GM21528 (cell line): ENCODE measurements at regions not wholly inside any gene's neighbourhood (a gene's known extent, or its start where the extent isn't known, plus 50 kb on each side); places are given as distances from the start of the nearest gene placed in this dataset.

Source experiments
- ATAC-seq: cut with Tn5 transposase; IDR thresholded peaks from one replicate; pipeline ENCODE4 v1.9.1; 2021; ENCODE audit warnings: mild to moderate bottlenecking, moderate library complexity; ENCODE audit not compliant: unreplicated experiment, low FRiP score

DNA sequence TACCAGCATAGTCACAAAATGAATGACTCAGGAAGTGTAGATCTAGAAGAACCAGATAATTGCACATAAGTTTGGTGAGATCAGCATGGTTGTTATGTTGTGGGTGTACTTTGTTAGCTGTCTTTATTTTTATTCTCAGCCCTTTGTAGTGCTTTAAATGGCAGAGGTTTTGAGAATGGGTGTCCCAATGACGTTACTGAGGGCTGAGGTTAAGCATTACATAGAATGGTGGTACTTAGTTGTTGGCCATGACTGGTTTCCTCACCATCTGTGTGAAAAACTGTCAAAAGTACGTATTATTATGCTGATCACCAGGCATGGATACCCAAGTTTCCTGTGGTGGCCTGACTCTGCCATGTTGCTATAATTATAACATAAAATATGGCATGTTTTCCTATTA lies 165.8 kb downstream of the UBE2E3 start:
- ATAC-seq, result no peak

DNA sequence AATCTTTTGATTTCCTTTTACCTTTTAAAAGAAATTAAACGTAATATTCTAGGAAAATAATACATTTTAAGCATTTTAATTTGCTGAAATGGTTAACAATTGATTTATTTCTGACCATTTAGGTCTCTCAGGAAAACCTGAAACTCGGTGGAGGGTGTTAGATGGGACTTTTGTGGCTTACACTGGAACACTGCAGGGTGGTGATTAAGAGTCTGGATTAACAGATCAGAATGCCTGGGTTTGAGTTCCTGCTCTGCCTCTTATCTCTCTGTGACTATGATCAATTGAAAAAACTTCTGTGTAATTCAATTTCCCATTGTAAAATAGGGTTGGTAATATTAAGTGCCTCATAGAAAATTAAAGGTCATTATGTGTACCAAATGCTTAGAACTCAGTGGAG lies 168.7 kb downstream of the UBE2E3 start:
- ATAC-seq, result no peak

DNA sequence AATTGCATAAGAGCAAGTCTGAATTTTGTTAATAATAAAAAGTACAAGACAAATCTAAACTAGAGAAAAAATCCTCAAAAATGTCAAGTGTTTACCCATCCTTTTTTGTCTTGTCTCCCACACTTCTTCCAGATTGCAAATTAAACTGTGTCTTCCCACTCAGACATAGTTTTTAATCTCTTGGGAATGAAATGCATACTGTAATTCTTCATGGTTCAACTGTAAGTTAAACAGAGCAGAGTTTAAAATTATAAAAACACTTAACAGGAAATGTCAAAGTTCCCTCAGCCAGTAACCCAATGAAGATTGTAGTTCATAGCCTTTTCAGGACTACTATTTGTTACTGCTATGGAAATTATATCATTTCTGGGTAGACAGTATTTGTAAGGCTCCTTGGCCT lies 171.8 kb downstream of the UBE2E3 start:
- ATAC-seq, result no peak

DNA sequence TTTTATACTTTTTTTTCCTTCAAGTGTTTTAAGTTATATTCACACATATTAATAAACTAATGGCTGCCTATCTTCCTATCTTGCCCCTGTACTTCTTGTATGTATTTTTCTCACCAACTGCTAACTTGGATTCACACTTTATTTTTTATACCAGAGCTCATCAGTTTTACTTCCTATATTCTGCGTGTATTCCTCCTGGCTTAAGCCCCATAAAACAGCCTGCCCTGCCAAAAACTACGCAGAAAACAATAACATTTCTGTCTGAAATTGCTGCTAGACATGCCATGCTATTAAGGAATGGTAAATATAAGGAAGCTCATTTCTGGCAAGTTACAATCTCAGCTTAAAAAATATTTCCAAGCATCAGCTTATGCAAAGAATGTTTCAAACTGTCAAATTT lies 172.3 kb downstream of the UBE2E3 start:
- ATAC-seq, result no peak

DNA sequence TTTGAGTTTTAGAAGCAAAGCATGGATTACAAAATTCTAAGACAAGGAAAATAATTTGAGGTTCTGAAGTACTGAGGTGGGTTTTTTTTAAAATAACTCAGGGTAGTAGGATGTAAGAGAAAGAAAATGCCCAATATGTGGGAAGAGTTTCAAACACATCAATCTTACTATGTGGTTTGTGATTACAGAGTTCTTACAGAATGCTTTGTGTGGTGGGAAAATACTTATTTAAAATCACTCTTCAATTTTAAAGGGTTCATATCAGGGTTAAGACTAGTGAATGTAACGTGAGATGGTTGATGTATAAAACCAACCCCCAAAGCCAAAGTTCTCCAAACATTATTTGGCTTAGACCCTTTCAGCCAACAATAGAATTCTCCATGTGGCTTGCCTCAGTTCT lies 173.5 kb downstream of the UBE2E3 start:
- no peak for ATAC-seq

DNA sequence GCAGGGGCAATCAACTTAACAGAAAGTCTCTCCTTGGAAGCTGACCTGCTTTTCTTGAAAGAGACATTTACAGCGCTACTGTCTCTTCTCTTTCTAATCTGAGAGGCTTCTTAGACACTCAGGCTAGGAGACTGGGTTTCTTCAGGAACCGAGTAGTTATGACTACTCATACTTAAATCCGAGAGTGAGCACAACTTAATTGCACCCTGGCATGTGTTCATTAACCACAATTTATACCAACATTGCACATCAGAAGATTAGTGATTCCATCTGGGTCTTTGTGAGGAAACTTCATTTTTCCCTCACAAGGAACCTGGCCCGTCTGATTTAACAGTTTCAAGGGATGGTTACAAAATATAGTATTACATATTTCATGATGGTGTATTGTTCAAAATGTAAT lies 176.9 kb downstream of the UBE2E3 start:
- no peak for ATAC-seq

DNA sequence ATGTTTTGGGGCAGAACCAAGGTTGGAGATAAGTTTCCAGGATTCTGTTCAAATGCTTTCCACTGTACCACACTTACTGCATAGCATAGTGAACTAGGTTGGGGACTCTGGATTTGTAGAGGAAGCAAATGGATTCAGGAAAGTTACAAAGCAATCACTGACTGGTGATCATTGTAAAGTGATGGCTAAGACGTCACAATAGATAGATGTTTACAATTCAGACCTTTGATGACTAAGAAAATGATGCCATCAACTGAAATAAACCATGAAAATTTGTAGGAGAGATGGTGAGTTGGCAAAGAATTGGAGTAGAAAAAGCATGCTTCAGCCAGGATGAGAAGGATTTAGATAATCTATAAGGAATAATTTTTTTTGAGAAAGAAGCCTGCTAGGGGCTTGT lies 178.0 kb downstream of the UBE2E3 start:
- no peak for ATAC-seq

DNA sequence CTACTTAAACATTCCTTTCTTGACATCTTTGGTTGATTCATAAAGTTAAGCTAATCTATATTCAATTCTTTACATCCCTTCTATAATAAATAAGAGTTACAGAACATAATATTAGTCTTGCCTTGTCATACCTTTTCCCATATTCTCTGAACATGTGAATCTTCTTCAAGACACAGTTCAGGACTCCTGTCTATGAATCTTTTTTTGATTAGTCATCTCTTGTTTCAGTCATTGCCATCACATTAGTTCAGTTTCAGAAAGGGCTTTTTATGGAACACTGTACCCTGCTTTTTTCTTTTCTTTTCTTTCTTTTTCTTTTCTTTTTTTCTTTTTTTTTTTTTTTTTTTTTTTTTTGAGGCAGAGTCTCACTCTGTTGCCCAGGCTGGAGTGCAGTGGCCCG lies 181.2 kb downstream of the UBE2E3 start:
- no peak for ATAC-seq

DNA sequence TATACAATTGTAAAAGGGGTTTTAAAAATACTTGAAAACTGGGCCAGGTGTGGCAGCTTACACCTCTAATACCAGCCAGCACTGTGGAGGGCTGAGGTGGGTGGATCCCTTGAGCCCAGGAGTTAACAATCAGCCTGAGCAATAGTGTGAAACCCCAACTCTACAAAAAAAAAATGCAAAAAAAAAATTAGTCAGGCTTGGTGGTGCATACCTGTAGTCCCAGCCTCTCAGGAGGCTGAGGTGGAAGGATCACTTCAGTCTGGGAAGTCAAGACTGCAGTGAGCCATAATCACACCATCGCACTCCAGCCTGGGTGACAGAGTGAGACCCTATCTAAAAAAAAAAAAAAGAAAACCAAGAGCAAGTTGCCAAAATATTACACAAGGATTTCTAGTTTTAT lies 182.7 kb downstream of the UBE2E3 start:
- no peak for ATAC-seq

DNA sequence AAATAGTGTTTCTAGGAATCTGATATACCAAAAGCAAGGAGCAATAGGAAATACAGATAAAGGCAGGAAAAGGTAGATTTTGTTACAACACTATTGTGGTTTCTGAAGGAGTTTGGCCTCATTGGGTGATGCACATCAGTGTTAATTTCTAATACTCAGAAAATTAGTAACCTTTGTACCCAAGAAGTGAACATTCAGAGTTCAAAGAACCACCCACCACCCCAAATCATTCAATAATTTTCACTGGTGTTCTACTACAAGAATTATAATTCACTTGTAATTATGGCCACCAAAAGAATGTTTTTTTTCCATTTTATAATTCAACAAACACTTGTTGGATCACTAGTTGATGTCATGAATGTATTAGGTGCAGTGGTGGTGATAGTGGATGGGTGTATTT lies 183.3 kb downstream of the UBE2E3 start:
- no peak for ATAC-seq

DNA sequence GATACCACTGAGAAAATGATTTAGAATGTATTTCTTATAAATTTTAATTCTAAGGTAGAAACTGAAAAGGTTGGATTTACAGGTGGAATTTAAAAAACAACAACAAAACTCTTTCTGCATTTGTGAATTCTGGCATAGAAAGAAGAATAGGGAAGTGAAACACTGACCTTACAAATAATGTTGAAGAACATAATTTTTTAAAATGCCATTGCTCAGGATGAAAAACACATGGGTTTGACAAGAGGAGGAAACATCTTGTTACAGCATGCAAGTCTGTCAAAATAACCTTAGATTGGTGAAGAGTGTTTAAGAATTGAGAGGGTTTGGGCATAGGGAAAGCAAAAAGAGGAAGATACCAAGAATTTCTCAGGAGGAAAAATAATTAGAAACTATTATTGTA lies 184.3 kb downstream of the UBE2E3 start:
- ATAC-seq, result peak; percentile 60

DNA sequence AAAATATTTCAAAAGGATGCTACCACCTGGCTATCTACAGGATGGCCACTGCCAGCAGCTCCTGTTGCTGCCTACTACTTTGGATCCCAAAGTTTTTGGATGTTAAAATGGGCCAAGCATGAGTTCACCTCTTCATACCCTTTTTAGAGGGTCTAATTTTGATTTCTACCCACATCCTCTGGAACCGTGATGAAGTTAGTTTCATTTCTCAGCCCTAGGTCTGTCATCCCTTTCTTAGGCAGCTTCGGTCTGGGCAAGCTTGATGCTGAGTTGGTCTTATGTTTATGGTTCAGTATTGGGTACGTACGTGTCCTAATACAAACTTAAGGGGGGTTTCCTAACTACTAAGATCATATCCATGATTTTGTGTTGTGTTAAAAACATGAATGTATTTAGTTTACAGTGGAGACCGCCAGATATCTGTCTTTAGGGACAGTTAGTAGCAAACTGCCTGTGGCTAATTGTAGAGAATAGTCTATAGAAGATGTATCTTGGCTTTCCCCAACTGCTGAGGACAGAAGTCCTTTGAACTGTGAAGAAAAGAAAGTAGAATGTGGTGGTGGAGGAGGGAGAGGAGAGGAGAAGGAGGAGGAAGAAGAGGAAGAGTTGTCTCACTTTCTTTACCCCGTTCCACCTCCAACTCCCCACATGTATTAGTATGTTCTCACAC lies 184.9 kb downstream of the UBE2E3 start:
- peak; percentile 66 for ATAC-seq

DNA sequence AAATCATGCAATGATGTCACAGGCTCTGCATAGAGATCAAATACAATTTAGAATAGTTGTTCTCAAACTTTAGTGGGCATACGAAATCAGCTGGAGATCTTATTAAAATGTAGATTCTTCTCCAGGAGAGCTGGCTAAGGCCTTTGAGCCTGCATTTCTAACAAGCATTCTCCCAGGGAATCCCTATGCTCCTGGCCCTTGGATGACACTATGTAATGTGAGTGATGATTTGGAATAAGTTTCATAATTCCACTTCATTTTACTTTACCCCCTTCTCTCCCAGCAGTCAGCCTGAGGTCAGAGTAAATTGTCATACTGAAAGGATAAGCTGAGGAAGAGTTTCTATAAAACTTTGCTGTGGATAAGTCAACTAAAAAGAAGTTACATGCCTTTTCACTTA lies 189.1 kb downstream of the UBE2E3 start:
- no peak for ATAC-seq

DNA sequence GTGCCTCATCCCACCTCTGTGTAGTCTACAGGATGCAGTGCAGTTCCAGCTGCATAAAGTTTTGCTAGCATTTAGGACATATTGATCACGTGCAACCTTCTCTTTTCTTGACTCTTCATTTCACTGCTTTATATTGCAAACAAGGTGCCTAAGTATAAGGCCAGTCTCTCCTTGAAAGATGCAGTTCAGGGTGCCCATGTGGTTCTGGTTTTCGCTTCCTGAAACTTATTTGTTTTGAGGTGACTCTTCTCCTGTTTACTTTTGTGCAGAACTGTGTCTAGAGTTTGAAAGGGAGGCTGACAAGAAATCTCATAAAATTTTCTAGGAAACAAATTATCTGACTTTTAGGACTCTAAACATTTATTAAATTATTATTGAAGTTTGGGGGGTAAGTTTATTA lies 189.9 kb downstream of the UBE2E3 start:
- no peak for ATAC-seq

DNA sequence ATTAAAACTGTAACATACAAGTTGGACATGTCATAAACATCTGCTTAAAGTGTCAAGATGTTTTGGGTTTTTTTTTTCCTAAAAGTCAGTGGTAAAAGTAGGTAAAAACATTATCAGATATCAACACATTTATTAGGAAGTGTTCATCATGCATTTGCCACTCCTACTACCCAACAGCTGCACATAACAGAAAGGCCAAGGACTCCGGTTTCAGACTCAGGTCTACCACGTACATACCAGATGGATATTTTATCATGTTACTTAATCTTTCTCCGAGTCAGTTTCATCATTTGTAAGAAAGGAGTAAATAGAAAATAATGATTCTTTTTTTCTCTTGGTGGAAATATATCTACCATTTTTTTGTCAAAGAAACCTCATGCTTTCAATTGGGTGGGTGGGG lies 192.3 kb downstream of the UBE2E3 start:
- ATAC-seq, result no peak

DNA sequence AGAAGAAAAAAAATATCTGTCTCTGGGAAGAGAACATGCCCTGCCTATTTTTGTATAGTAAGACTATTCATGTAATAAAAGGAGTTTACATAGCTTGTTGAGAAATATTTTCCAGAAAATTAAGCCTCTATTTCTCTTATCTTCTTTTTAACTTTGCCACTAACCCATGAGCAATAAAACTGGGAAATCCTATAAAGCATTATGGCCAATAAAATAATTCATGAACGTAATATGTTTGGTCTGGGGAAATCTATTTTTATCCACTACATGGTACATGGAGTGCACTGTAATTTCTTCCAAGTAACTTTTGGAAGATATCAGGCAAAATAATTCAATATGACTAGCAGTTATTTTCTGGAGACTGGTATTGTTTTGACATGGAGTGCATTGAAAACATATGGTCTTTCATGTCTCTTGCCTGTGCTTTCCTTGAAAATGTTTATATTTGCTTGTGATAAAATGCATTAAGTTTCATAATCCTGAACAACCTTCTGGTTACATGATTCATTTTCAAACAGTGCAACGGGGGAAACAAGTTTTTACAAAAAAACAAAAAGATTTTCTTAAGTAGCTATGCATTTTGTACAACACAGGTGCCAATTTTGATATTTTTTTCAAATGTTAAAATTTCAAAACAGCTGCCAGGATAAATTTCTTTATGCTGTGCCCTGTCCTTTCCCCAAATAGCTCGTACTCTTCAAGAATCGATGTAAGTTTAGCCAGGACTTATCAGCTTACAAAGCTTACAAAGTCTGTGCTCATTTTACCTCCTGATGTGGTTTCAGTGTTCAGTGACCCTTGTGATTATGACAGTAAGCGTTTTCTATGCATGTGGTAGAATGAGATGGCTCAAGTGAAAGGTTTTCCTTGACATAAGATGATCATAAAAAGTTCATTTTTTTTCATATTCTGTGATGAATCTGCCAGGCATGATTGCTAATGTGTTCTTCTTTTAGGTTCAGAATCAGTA lies 194.5 kb downstream of the UBE2E3 start:
- no peak for ATAC-seq

DNA sequence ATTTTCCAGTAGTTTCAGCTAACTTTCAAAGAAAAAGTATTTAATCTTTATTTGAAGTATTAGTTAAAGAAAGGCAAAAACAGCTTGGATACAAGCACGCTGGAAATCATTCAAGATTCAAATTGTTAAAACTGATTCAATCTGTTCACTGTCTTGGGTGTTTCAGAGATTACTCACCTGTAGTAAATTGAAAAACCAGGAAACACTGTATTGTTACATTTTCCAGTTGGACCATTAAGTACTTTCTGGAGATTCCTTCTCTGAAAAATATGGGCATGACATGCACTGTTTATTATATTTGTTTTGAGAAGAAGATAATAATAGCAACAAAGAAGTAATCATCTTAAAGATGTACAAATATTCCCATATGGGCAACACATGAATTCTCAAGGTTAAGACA lies 196.1 kb downstream of the UBE2E3 start:
- no peak for ATAC-seq

DNA sequence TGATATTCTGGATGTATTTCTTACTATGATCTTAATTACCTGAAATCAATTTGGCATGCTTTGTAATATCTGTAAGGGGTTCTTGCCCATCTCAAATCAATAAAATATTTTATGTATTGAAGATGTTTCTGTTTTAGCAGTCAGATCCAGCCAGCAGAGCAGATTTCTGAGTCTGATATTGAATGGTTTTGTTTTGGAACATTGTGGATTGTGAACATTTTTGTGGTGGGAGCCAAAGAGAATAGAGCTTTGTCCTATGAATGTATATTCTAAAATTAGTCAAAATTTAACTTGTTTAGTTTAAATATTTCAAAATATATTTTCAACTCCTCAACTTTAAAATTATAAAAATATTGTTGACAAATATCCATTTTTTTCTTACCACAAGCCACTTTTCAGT lies 197.0 kb downstream of the UBE2E3 start:
- no peak for ATAC-seq

DNA sequence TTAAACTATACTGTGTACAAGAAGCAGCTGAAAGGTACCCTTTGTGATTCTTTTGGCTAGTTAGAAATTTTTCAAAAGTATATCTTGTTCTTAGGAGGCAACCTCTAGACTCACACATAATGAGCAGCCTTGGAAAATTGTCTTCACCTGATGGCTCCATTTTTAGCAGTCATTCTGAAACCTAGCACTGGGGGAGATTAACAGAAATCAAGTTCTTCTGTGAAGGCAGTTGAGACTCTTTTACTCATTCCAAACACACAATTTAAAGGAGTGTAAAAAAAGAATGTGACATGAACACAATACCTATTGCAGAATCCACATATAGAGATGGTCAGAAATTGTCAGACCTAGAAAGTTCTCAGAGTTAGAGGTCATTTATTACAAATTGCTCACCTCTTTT lies 197.7 kb downstream of the UBE2E3 start:
- no peak for ATAC-seq

DNA sequence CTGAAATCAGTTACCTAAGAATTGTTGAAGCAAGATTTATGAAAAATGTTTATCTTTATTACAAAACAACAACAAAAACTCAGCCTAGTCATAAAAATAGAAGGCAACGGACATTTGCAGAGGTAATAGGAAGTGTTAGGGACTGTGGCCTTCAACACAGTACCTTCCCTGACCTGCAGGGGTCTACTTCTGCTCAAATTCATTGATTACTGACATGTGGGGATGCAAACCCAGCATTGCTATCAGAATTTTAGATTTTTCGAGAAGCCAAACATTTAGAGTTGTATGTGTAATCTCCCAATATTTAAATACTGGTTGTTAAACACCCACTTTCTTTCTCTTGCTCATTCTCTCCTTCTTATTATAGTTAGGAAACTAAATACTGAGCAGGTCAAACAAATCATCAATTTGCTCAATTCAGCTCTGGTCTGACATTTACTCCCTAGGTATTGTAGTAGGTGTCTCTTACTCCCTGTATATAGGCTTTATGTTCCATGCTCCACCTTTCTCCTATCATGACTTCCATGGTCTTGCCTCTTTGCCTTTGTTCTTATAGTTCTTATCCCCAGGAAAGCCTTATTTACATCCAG lies 198.5 kb downstream of the UBE2E3 start:
- peak; percentile 82 for ATAC-seq

DNA sequence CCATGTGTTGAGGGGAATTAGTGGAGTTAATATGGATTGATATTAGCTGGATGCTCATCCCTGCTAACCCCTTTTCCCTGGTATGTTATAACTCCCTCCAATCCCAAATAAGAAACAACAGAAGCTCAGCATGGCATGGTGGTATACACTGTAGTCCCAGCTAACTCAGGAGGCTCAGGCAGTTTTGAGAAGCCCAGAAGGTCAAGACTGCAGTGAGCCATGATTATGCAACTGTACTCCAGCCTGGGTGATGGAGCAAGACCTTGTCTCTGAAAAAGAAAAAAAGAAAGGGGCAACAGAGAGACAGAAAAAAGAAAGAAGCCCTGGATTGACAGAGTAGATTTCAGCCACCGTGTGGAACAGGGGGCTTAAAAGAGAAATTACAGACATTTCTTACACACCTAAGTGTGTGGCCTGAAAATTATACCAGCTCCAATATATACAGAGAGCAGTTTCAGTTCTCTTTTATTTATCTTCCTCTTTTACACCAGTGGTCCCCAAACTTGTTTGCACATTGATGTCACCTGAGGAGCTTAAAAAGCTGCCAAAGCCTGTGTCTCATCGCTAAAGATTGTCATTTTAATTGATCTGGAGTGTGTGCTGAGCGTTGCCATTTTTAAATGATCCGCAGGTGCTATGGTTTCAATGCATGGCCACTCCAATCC lies 203.6 kb downstream of the UBE2E3 start:
- ATAC-seq, result peak; percentile 99
